Bone marrow (tissue), 2 donors: ENCODE measurements at regions not wholly inside any gene's neighbourhood (a gene's known extent, or its start where the extent isn't known, plus 50 kb on each side); places are given as distances from the start of the nearest gene placed in this dataset.

ENCODE experiments used
- DNase-seq, 2 donors: peaks; one replicate each; lab custom pipeline; 2025; lab: John Stamatoyannopoulos, UW

- DNase-seq = no peak
These were observed 612.8 kb upstream of the PSMD7 start for GRCh38 chr16:73683804-73684203.

- no peak for DNase-seq
These were observed 624.2 kb upstream of the ZFHX3 start for GRCh38 chr16:73672135-73672534.

- DNase-seq = no peak
These were observed 623.2 kb upstream of the ZFHX3 start for GRCh38 chr16:73670836-73671820.

DNA sequence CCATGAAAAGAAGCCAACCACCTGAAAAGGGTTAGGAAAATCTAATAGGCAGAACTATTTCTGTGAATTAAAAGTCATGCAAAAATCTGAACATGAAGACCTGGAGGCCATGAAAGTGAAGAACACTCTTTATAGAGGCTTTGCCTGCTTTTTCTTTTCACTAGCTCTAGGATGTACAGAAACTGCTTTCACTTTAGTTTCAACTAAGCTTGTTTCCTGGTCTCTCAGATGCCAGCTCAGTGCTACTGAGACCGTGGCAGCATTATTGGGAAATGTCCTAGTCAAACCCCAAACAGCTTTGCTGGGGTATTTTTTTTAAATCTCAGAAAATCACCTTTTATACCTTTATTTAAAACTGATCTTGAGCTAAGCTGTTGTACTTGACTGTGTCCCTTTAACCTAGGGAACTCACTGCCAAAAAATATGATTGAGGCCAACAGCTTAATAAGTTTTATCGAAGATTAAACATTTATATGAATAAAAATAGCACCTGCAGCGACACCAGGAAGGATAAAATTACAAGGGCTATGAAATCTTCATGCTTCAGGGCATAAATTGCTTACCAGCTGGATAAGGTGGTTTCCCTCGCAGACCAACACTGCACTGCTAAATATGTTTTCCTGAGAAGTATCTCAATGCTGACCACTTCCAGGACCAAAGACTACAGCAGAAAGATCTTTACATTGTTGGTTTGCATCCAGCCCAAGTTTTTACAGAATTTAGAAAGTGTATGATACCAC is 621.8 kb upstream of the ZFHX3 start:
- no peak for DNase-seq

DNA sequence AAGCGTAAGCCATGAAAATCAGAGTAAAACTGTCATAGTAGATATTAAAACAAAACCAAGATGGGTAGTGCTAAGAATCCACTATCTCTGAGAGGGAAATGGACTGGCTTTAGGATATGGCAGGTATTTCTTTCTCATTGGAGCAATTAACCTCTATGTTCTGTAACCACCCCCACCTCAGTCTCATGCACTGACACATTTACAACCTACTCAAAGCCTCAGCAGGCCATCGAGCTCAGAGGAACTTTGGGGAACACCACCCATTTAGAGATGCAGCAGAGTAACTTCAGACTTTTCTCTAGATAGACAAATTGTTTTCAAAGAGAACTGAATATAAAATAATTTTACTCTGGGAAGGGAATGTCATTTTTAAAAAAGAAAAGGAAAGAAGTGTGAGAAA is 615.8 kb upstream of the ZFHX3 start:
- DNase-seq = no peak

DNA sequence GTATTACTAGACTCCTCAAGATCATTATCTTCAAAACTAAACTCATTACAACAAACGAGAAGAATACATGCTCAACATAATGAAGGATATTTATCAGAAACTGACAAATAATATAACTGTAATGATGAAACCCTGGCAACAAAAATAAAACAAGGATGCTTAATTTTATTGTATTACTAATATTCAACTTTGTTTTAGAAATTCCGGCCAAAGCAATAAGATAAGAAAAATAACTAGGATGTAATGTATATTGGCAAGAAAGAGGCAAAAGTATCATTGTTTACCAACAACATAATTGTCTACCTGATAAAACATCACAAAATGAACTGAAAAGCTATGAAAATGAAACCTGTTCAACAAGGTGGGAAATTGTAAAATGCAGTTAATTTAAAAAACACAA is 588.3 kb upstream of the ZFHX3 start:
- no peak for DNase-seq

- DNase-seq = no peak
These were observed 581.1 kb upstream of the ZFHX3 start for GRCh38 chr16:73629011-73629410.

- no peak for DNase-seq
These were observed 569.8 kb upstream of the ZFHX3 start for GRCh38 chr16:73617738-73618137.

DNA sequence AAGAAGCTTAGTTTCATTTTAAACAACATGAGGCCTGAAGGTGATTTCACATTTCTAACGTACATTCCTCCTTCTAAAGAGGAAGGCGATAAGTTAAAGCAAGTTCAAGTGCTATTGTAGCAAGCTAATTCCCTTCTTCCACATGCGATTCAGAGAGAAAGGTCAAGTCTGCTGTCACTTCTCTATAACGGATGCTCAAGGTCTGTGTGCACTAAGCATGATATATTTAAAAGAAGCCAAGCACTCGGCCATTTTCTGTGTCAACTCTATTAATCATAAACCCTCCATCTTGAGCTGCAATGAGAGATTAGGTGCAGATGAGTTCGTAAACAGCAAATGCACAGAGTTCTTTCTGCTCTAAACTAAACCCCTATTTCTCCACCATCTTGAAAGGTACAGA is 568.8 kb upstream of the ZFHX3 start:
- no peak for DNase-seq

GRCh38 chr16:73616166-73616753 is 568.3 kb upstream of the ZFHX3 start:
- DNase-seq = no peak

GRCh38 chr16:73615071-73615940 is 567.4 kb upstream of the ZFHX3 start:
- DNase-seq = no peak

GRCh38 chr16:73614131-73614530 is 566.2 kb upstream of the ZFHX3 start:
- DNase-seq = no peak

DNA sequence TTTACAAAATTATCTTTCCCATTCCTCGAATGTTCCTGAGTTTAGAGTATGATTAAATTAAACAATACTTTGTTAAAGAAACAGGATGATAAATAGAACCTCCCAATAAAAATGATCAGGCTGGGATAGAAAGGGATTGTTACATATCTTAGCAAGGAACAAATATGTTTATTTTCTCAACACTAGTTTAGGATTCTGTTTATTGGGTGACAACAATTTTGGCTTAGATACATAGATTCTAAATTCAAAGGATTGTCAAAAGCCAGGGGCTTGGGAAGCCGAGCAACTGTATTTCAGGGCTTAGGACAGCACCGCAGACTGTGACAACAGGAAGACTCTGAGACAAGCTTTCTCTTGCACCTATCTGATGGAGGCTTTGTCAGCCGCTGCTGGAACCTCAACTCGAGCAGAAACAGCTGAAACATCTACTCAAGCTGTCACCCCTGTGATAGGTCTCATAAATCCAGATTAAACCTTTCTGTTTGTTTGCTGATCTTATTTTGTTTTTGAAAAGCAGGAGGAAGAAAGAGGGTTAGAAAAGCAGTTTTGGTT is 562.8 kb upstream of the ZFHX3 start:
- DNase-seq = no peak

DNA sequence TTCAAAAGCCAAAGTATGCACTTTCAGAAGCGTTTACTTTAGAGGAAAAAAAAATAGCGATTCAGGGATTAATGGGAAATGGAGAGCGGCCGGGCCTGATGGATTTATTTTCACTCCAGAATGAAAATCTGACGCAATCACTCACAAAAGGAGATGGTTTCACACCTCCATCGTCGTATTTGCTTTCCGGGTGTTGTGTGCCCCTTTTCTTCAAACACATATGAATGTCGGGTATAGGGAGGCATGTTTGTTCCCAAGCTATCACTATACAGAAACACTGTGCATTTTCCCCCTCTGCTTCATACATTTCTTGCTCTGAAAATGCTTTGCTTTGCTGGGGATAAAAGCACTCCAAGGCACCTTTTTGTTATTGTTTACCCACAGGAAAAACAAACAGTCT is 562.2 kb upstream of the ZFHX3 start:
- no peak for DNase-seq

DNA sequence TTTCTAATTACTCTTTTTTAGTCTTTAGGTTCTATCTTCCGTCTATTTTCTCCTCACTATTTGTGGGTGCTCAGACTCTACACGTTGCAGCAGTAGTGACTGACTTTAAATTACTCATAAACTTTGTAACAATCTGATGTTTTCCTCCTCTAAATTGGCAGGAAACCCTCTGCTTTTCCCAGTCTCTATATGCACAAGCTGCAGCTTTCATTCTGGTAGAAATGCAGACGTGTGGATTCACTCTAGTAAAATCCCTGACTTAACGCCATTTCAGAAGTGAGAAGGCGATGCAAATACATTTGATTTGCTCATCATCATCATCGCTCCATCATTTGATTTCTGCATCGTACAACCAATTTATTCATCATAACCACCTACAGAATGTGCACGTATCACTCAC is 561.0 kb upstream of the ZFHX3 start:
- DNase-seq = no peak

DNA sequence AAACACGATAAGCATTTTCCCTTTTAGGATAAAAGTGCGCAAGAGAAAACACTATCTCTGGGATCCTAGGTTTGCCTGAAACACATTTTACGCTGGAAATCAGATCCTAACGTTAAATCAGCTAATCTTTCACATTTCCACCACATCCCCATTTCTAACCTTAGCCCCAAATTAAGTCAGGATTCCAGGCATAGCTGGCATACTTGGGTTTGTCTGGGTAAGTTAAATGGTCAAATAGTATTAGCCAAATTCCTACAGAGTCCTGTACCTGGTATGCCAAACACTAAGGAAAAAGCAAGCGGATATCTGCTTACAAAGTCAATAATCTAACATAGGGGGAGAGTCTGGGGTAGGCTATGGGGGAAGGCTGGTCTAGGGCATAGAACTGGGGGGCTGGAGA is 557.4 kb upstream of the ZFHX3 start:
- no peak for DNase-seq

- DNase-seq = no peak
These were observed 554.0 kb upstream of the ZFHX3 start for GRCh38 chr16:73601911-73602310.

DNA sequence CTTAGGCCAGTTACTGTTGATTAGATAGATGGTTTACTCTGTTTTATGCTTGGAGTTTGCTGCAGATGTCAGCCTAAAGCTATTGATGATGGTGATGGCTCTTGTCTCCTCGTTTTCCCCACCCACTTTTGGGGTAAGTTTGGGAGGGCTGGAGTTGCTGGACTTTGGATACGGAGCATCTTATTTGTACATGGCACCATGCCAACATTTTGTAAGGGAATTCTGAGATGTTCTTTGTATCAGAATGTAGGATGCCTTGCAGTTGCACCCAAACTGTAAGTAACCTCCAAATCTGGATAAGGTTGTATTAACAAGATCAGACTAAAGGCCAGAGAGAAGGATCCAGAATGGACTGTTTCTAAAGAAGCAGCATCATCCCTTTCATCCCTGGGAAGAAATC is 551.9 kb upstream of the ZFHX3 start:
- DNase-seq = no peak

DNA sequence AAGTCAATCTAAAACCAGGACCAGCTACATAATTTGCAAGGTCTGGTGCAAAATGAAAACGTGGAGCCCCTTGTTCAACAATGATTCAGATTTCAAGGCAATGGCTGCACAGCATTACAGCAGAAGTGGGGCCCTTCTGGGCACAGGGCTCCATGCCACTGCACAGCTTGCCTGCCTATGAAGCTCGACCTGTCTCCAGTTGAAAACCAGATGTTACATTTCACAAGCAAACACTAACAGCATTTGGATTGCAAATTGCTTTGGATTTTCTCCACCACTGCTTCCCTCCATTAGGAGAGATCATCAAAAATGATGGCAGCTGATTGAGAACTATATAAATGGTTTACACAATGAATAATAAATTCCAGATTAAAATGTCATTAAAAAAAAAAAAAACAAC is 551.4 kb upstream of the ZFHX3 start:
- DNase-seq = no peak

- DNase-seq = no peak
These were observed 536.2 kb upstream of the ZFHX3 start for GRCh38 chr16:73584157-73584556.

GRCh38 chr16:73572135-73572828 is 524.4 kb upstream of the ZFHX3 start:
- DNase-seq = no peak
